Renal cortex interstitium (tissue), 11 donors: ENCODE measurements at regions not wholly inside any gene's neighbourhood (a gene's known extent, or its start where the extent isn't known, plus 50 kb on each side); places are given as distances from the start of the nearest gene placed in this dataset.

Source experiments
- DNase-seq, 11 donors: peaks; one replicate each; pipeline ENCODE4 v3.0.0-alpha.2; 2013; ENCODE audit warnings: low read depth in 9 of 11, low spot score in 4 of 11; ENCODE audit errors: extremely low read depth in 1 of 11

DNA sequence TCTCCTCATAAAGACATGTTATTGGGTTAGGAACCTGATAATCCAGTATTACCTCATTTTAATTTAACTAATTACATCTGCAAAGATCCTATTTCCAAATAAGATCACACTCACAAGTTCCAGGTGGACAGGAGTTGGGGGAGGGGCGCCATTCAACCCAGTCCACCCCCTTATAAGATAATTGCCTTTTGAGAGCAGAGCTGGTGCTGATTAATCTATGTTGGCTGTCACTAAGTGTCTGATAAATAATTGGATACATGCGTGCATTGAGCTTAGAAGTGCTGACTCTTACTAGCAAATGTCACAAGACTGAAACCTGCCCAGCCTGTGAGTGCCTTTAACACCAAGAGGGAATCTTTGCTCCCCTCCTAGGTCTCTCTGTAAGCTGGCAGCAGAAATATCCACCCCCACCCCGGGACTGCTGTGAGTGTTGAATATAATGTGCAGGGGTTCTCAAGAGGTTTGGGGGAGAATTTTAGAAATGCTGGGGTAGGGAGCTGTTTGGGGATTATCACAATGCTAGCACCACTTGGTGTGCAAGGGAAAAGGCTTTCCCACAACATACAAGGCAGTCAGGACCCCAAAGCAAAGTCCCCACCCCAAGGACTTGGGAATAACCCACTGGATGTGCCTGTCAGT is 87.5 kb downstream of the ANKRD60 start:
- DNase-seq, result no peak

DNA sequence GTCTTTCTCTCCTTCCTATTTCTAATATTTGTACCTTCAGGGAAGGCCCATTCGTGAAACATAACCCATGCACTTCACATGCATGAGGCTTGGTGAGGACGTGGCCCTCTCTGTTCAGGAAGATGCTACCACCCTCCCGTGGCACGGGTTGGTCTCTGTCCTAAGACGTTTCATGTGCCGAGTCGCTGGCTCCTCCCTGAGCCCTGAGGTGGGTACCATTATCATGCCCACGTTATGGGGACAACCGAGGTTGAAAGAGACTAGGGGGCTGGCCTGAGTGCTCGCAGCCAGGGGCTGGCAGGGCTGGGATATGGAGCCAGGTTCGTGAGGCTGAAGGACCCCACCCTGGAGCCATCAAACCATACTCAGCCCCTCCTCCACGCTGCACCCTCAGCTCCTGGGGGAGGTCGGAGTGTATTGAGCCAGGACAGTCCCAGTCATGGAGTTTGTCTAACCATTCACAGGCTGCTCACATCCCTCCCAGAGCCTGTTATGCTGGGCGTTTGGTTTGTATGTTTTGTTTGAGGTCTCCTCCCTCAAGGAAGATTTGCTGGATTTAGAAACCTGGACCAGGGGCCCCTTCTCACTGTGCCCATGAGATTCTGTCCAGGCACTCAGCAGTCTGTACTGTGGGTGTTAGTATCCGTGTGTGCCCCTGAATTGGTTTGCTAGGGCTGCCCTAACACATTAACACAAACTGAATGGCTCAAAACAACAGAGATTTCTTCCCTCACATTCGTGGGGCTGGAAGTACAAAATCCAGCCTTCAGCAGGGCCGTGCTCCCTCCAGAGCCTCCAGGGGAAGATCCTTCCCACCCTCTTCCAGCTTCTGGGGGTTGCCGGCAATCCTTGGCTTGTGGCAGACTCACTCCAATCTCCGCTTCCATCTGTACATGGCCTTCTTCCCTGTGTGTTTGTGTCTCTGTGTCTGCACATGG is 88.3 kb downstream of the ANKRD60 start:
- no peak for DNase-seq

DNA sequence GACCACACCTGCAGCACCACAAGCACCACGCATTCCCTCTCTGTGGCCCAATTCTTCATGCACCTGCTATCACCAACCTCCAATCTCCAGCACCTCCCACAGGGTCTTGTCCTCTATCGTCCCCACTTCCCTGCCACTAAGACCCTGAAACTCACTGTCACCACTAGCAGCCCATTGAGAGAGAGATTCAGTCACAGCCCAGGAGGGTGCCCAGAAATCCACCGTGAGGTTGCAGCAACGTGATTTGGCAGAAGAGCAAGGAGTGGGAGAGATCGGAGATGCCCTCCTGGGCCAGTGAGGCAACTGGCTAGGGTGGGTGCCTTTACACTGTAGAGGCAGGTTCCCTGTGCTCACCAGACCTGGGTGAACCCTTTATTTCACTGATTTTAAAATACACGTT is 90.1 kb downstream of the ANKRD60 start:
- DNase-seq, result no peak

DNA sequence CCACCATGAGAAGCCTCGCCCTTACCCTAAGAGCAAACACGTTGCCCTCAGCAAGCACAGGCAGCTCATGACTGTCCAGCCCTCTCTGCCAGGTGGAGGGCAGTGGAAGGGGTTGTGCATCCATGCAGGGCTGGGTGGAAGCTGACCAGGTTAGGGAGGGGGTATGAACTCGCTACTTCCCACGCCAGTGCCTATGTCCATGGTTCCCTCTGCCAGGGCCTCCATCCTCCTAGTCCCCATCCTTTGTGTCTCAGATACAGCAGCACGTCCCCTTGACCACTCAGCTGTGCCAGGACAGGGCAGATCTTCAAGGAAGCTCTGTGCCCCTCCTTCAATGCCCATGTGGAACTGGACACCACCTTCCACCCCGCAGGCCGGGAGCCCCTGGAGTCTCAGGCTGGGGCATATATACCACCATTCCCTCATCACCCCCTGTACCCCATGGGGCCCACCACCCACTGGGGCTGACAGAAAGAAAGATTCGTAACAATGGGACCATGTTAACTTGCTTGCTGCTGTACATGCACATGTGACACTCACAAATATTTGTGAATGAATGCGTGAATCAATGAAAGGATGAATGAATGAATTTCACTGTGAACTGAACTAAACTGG is 90.7 kb downstream of the ANKRD60 start:
- DNase-seq, result no peak

DNA sequence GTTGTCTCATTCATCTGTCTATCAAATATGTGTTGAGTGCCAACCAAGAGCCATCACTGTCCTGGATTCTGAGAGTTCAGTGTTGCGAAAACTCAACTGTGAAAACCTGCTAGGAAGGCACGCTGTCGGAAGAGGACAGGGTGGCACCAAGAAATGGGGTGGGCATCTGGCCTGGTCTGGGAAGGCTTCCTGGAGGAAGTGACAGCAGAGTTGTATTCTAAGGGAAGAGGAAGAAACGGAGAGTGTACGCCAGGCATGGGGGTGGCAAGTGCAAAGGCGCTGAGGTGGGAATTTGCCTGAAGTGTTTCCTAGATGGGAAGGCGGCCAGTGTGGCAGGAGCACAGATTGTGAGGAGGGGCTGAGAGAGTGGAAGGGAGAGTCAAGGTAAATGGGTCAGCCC is 91.2 kb downstream of the ANKRD60 start:
- no peak for DNase-seq

DNA sequence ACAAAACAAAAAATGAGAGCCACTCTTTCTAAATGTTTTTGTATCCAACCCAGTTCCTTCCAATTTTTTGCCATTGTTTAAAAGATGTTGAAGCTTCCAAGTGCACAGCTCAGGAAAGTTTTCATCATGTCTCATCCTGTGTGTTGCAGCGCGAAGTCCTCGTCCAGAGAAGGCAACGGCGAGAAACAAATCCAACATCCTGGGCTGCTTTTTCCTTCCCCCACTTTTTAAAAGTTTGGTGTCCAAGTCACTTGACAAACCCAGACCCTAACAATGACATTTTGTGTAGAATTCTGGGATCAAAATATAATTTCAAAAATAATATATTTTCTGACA is 92.3 kb downstream of the ANKRD60 start:
- DNase-seq, result no peak

DNA sequence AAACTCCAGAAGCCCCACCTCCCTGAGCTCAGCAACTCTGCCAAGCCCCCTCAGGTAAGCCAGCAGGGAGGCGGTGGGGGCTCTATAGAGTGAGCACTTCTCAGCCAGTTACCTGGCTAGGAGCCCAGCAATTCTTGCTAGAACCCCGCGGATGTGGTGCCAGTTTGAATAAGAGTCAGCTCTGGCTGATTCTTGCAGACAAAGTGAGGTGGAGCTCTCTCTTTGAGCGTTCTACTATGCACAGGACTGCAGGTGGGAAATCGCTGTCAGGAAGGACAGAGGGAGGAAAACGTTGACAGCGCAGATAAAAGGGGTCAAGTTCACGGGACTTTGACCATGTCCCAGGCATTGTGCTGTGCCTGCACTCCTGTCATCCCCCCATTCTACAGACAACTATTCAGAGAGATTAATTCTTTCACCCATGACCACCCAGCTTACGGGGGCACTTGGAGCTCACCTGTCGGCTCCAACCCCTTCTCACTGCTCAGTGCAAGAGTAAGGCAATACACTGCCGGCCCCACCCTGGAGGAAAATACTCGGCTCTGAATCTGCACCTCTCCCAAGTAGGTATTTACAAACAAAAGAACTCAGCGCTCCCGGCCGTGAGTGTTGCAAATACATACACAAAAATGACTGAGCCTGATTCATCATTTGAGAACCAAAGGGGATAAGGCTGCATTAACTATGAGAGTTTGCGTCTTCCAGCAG is 92.9 kb downstream of the ANKRD60 start:
- DNase-seq, result no peak

DNA sequence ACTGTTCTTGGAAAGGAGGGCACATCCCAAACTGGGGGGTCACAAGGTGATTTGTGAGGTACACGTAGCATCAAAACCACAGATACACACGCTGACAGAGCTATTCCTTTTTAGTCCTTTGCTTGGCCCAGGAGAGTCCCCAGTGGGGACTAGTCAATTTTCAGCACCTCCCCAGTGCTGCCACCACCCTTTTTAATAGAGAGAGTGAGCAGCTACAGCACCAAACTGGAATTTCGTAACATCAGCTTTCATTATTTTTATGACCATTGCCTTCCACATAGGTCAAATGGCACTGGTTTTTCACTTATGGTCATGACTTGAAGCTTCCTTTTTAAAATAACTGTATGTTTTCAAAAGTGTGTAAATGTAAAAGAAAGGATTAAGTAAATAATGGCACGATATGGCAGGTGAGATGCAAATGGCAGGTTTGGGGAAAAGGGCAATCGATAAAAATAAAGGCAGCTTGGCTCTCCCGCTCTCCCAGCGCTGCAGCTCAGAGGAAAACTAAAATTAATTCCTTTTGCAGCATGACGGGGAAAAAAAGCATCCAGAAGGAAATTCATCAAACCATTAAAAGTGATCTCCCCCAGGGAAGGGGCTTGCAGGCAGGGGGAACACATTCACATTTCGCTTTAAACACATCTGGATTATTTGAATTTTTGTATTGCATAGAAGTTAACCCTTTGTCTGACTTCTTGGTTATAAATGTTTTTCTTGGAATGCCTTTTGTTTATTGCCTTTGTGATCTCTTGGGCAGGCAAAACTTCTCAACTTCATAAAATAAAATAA is 95.2 kb downstream of the ANKRD60 start:
- peak in 2 of 11 donors; percentile 47 to 55 for DNase-seq

DNA sequence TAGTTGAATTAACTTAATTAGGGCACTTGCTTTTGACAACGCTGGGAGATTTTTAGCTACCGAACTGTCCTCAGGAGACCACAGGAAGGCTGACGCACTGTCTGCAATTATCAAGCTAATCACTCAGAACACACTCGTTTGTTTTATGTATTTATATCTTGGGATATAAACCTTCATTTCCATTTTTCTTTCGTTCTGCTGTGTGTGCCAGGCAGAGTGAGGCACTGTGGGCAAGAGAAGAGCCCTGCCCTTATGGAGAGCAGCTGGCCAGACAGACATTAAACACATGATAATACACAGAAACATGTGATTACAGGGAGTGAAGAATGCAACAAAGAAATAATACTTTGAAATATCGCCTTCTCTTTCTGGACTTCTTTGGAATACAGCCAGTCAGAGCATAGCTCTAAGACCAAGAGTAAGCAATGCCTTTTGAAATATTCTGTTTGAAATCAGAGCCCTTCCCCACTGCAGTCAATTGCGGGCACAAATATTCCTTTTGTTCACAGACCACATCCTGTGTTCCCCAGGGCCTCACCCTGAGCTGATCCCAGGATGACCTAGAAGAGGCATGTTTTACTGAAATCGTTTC is 96.8 kb downstream of the ANKRD60 start:
- DNase-seq, result no peak

DNA sequence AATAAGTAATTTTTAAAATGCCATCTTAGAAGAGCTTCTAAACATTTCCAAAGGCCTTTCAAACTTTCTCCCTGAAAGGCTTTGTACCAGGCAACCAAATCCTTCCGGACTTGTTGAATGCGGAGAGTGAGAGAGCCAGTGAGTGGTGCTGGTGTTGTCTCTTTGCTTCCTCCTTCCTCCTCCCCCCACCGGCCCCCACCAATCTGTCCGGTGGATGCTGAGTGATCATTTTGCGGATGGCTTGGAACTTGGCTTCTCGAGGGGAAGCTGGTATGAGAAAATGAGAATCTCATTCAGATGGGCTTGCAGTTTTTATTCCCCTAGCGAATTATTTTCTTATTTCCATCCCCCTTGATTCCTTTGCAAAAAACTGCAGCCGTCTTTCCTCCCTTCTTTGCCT is 97.3 kb downstream of the ANKRD60 start:
- no peak for DNase-seq

DNA sequence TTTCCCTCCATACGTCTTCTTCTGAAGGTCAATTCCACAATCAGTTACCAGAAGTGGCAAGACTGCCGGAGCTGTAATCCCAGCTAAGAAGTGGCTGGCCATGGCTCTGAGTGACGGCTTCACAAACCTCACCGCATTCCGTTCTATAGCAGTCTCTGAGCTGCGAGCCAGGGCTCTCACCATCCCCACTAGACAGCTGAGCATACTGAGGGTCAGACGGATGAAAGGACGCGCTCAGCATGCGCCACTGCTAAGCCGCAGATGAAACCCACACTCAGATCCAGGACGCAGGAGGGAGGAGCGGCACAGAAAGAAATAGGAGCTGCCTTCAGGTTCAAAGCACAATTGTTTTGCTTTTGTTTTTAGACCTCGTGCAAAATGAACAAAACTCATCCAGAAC is 97.9 kb downstream of the ANKRD60 start:
- DNase-seq, result no peak

DNA sequence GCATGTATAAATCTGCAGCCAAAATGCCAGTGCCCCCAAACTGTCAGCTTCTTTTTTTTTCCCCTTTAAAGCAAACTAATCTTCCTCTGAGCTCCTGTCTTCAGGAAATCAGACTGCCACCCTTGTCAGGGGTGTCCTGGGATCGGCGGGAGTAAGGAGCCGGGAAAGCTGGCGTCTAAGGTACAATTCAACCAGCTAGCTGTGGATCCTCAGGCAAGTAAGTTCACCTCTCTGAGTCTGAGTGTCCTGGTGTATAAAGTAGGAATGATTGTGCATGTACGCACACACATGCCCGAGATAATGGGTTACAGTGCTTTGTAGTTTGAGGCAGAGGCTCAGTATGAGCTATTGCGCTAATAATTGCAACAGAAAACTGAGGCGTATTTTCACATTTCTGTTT is 98.3 kb downstream of the ANKRD60 start:
- DNase-seq, result no peak

DNA sequence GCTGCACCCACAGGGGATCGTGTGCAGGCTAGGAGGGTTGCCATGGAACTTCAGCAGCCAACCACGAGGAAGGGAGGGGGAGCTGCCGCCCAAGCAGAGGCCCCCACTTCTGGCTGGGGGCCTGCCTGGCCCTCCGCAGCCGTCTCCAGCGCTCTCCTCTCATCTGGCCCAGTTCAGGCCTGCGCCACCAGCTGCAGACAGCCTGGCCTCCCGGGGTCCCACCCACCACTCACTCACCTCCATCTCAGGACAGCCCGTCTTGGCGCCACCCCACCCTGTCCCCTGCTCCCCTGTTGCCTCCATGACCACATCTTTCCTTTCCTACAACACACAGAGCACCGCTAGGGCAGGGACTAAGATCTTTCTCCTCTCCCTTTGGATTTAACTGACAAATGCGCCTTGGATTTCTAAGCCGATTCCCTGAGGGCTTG is 98.7 kb downstream of the ANKRD60 start:
- DNase-seq, result no peak

DNA sequence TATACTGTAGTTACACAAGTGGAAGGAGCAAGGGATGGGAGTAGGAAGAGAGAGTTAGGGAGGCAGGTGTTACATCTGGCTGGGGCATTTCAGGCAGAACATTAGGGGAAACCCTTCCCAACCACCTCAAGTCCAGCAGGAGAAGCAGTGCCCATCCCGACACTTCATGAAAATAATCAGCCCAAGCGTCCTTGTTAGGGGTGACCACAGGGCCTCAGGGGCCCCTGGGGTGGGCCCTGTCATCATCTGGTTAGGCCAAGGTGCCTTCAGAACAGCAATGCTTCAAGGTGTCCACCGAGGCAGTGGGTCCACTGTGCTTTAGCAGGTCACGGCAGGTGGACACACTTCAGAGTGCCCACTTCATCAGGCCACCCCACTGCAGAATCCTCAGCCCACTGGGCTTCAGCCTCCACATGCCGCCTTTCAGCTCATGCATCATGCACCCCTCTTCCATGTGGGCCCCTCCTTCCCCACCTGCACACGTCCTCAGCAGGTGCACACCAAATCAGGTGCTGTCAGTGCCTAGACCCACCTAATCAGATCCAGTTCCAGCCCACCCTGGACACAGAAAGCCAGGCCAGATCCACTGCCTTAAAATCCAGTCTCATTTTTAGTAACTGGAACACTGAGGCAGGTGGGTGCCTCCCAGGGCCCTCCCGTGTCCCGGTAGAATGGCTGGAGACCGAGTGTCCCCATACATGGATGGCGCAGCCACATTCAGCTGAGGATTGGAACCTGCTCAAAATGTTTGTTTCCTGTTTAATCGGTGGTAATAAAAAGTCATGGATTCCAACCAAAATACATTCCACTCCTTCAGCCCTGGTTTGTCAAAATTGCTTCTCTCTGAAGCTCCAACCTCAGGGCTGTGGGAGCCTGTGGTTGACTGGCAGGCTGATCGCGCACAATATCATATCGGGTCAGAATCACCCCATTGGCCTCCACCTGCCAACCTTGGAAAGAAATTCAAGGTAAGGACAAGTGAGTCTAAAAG is 99.5 kb downstream of the ANKRD60 start:
- DNase-seq, result no peak

DNA sequence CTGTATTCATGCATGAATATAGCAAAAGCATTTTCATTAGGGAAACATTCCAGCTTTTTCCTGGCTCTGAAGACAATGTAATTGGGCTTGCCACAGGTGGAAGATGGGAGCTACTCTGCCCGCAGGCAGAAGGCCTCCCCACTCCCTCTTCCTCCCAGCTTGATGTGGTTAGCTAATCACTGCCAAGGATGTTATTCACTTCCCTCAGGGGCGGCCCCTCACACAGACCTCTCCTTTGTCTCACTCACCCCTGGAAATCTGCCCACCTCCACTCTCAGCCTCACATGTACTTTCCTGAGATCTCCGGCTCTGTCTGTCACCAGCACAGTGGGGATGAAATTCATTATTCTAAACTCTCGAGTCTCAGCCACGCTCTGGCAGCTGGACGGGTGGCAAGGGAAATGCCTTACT is 100.7 kb downstream of the ANKRD60 start:
- DNase-seq, result no peak

DNA sequence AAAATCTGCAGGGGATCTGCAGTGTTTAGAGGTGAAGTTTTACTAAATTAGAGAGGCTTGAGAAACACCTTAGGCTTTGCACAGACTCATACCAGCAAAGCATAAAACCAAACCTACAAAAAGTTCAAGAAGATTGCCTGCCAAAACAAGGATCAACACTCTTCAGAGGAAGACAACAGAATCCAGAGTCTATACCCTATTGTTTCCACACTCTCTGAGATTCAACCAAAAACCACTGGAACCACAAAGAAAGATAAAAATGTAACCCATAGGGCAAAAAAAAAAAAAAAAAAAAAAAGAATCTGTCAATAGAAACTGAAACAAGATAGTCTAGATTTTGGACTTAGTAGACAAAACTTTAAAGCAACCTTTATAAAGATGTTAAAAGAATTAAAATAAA is 102.7 kb downstream of the ANKRD60 start:
- no peak for DNase-seq

DNA sequence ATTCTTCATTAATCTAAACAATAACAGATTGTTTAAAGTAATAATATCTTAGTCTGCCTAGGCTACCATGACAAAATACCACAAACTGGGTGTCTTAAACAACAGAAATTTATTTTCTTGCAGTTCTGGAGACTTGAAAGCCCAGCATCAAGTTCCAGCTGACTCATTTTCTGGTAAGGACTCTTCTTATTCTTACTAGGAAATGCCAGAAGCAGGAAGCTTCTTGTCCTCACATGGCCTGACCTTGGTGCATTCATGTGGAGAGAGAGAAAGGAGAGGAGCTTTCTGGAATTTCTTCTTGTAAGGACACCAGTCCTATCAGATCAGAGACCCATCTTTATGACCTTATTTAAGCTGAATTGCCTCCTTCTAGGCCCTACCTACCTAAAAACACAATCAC is 110.5 kb downstream of the ANKRD60 start:
- no peak for DNase-seq
